ENCODE measurements at regions not wholly inside any gene's neighbourhood (a gene's known extent, or its start where the extent isn't known, plus 50 kb on each side); places are given as distances from the start of the nearest gene placed in this dataset.
A peak's percentile ranks its signal among the peaks of the same experiment; 100 is the strongest.

DNA sequence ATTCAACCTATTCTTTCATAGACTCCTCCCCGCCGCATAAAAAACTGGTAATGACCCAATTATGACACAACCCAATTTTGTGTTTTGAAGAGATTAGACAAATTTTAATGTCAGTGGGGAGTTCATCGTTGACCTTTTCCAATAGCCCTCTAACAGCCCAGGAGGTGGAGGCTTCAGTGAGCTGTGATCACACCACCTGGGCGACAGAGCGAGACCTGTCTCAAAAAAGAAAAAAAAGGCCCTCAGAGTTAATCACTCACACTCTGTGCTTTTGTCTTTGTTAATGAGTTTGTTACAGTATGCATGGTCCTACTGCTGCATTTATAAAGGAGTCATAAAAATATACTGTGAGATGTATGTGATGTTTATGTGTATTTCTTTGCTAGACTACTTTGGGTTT, 510.6 kb downstream of the CPS1 start:
- in situ Hi-C loops (cut with HindIII; ENCODE audit: low sequenced_read_pairs) = no loop called here
- no peak overlapping the region for H3K4me3 ChIP-seq (ENCODE audit: low read depth, low read length)
- no peak for DNase-seq (ENCODE audit: low read depth)
- TF ChIP-seq, protein P1, sequence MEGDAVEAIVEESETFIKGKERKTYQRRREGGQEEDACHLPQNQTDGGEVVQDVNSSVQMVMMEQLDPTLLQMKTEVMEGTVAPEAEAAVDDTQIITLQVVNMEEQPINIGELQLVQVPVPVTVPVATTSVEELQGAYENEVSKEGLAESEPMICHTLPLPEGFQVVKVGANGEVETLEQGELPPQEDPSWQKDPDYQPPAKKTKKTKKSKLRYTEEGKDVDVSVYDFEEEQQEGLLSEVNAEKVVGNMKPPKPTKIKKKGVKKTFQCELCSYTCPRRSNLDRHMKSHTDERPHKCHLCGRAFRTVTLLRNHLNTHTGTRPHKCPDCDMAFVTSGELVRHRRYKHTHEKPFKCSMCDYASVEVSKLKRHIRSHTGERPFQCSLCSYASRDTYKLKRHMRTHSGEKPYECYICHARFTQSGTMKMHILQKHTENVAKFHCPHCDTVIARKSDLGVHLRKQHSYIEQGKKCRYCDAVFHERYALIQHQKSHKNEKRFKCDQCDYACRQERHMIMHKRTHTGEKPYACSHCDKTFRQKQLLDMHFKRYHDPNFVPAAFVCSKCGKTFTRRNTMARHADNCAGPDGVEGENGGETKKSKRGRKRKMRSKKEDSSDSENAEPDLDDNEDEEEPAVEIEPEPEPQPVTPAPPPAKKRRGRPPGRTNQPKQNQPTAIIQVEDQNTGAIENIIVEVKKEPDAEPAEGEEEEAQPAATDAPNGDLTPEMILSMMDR (IDR thresholded peaks at IDR 0.05; ENCODE audit: low read depth, low read length, missing control alignments) = no peak

DNA sequence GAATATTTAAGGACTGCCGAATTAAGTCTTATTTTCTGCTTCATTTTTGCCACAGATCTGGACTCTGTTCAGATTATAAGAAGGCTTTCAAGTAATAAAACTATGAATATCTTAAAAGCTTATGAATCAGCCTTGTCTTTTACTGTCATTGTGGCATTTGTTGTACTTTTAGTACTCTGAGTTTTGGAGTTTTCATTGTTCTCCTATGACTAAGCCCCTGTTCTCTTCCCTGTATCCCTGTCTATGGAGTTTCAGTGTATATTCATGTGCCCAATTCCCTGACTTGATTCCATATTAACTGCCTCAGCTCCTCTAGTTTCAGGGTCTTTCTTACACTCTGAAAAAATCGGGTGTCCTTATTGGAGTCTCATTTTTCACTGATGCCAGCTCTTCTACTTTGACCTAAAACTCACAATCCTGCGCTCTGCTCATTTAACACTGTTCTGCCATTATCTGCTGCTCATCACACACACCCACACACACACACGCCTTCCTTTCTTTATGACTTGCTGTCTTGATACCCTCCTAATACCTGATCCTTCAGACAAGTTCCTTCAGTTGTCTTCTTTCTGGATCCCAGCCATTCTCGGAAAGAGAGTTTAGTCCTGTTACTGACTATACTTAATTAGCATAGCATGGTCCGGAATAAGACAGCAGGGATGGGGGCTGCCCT, 511.8 kb downstream of the CPS1 start:
- no peak overlapping the region for H3K4me3 ChIP-seq (ENCODE audit: low read depth, low read length)
- TF ChIP-seq, protein P1 (IDR thresholded peaks at IDR 0.05; ENCODE audit: low read depth, low read length, missing control alignments) = no peak
- no peak for DNase-seq (ENCODE audit: low read depth)
- in situ Hi-C loops (cut with HindIII; ENCODE audit: low sequenced_read_pairs) = no loop called here

DNA sequence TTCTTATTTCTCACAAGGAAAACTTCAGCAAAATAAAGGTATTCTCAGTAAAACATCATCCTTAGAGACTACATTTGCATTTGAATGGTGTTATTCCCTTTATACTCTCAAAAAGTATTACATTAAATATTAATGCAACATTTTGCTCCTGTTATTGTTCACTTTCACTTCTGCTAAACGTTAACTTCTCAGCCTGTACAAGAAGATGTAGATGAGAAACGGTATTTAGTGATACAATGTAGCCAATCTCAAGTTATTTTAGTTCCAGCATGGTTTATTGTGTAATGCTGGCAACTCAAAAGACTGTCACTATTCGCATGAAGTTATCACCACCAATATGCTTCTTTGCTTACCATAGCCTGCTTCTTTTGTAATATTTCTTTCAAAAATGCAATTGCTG, 514.1 kb downstream of the CPS1 start:
- DNase-seq (ENCODE audit: low read depth) = no peak
- TF ChIP-seq, protein P1 (IDR thresholded peaks at IDR 0.05; ENCODE audit: low read depth, low read length, missing control alignments) = no peak
- no peak overlapping the region for H3K4me3 ChIP-seq (ENCODE audit: low read depth, low read length)
- in situ Hi-C loops (cut with HindIII; ENCODE audit: low sequenced_read_pairs) = no loop called here

DNA sequence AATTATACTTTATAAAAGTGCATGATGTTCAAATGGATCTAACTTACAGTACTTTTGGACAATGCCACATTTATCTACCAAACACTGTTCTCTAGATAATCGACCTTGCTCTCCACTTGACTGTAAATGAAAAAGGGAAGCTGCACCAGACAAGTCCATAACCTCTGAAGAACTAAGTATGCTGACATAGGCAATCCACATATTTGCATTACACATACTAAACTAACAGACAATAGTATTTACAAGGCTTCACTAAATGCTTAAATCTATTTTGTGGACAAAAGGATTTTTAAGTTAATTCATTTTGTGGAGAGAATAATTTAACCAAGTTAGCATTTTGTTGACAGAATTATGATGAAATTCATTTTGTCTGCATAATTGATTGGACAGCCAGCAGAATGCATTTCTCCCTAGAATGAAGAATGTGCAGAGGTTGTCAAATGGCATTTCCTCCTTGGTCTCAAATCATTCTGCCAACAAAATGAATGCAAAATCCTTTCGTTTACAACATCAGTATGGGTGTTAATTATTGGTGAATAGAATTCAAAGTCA, 520.9 kb downstream of the CPS1 start:
- in situ Hi-C loops (cut with HindIII; ENCODE audit: low sequenced_read_pairs) = no loop called here

DNA sequence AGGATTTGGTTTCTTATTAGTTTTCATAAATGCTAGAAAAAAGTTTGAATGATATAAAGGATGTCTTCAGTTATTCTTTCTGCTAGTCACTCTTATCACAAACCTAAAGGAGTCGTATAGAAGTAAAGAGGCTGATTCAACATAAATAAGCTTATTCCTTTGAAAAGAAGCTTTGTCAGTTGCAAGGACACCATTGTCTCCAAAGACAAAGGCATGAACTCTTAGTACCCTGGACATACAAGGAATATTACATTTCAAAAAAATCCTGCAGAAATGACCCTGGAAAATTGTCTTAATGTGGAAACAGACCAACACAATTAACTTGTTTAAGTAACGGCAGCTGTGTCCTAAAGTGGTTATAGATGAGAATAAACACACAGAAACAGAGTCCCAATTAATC, 528.0 kb downstream of the CPS1 start:
- no peak overlapping the region for H3K4me3 ChIP-seq (ENCODE audit: low read depth, low read length)
- in situ Hi-C loops (cut with HindIII; ENCODE audit: low sequenced_read_pairs) = loop anchor here (5.0 kb wide), 1 partner anchor 73 kb away; no protein-coding TSS in a partner anchor
- no peak for DNase-seq (ENCODE audit: low read depth)
- TF ChIP-seq, protein P1 (IDR thresholded peaks at IDR 0.05; ENCODE audit: low read depth, low read length, missing control alignments) = no peak

More for the DNA sequence above, 520.9 kb downstream of the CPS1 start:
- H3K4me3 ChIP-seq (ENCODE audit: low read depth, low read length) = no peak overlapping the region
- TF ChIP-seq, protein P1 (IDR thresholded peaks at IDR 0.05; ENCODE audit: low read depth, low read length, missing control alignments) = no peak
- no peak for DNase-seq (ENCODE audit: low read depth)

DNA sequence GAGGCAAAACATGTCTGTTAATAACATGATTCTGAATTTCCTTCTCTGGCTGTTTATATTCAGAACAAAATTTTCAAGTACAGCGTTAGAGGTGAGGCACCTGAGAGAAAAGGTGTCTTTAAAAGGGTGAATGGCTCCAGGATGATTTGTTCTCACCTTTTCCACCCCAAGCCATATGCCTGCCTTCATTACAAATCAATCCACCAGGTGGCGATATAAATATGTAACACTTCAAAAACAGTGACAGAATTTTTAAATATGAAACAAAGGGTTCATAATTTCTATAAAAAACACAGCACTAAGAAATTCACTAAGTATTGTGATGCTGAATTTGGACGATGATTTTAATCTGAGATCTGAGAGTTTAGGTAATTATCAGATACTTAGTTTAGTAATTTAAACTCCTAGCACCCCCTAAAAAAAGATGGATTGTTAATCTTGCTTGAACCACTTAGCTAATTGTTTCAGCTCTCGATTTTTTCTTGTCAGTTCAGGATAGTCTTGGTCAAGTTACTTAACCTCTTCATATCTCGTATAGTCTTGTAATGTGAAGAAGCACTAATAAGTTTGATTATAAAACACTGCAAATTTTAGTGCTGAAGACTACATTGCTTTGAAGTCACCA, 528.8 kb downstream of the CPS1 start:
- in situ Hi-C loops (cut with HindIII; ENCODE audit: low sequenced_read_pairs) = no loop called here
- peak; percentile 20 for DNase-seq (ENCODE audit: low read depth)
- no peak overlapping the region for H3K4me3 ChIP-seq (ENCODE audit: low read depth, low read length)
- TF ChIP-seq, protein P1 (IDR thresholded peaks at IDR 0.05; ENCODE audit: low read depth, low read length, missing control alignments) = peak; percentile 65
